SK-N-MC (cell line): ENCODE measurements at regions not wholly inside any gene's neighbourhood (a gene's known extent, or its start where the extent isn't known, plus 50 kb on each side); places are given as distances from the start of the nearest gene placed in this dataset.
"Not testable (repeated sequence)": the region's sequence is repeated elsewhere in the genome, so short reads cannot be mapped to it uniquely, and the experiment has no call there.

Experiments used
- EZH2 ChIP-seq: fragments of 200-600 bp; sonication (generic); IDR thresholded peaks from one replicate; pipeline ENCODE4 v1.6.1; 2017; ENCODE audit warnings: antibody characterized with exemption
- FOXP2 ChIP-seq: optimal IDR thresholded peaks from 2 replicates; pipeline ENCODE3; 2011; ENCODE audit warnings: mild to moderate bottlenecking, moderate library complexity; ENCODE audit not compliant: insufficient read depth; ENCODE audit errors: extremely low read length, control extremely low read depth
- POLR2AphosphoS5 ChIP-seq: IDR thresholded peaks from 2 replicates; pipeline ENCODE4 v1.6.1; 2012; ENCODE audit warnings: mild to moderate bottlenecking, low read depth, low read length, borderline replicate concordance

- not testable (repeated sequence) for TF ChIP-seq POLR2AphosphoS5, EZH2, FOXP2
These were observed 320.8 kb upstream of the DEPDC1 start for GRCh38 chr1:68817505-68818210.
